IMR-90 (cell line): ENCODE measurements at regions not wholly inside any gene's neighbourhood (a gene's known extent, or its start where the extent isn't known, plus 50 kb on each side); places are given as distances from the start of the nearest gene placed in this dataset.

Experiments
- ATAC-seq: fragments of 200-7000 bp; cut with Tn5 transposase; 2 replicates; pipeline ENCODE4 v1.9.1; 2020; ENCODE audit warnings: low read depth, mild to moderate bottlenecking, moderate library complexity
- BruUV-seq: library from RNA; stranded (reverse); fragments of 400-500 nt; replicated peaks from 2 replicates; lab custom pipeline; 2021; lab: Mats Ljungman, UMichigan
- CTCF ChIA-PET: fragments of 300-600 bp; formaldehyde crosslinking; extraction: SDS; loops from one replicate; lab custom pipeline; 2021; ENCODE audit warnings: antibody characterized with exemption; lab: Yijun Ruan, JAX
- POLR2A ChIA-PET: fragments of 300-600 bp; sonication (Branson Sonifier 250); formaldehyde crosslinking; loops from one replicate; lab custom pipeline; 2022; ENCODE audit warnings: antibody characterized with exemption; ENCODE audit not compliant: unreplicated experiment; lab: Charles Lee
- DNase-seq: peaks from one replicate; pipeline ENCODE4 v3.0.0; 2013
- H2AFZ ChIP-seq: replicated peaks from 2 replicates; pipeline ENCODE3; 2013; ENCODE audit warnings: low read length, mild to moderate bottlenecking; ENCODE audit not compliant: poor library complexity
- H2AK5ac ChIP-seq: 2 replicates; pipeline ENCODE4 v1.6.1; 2013; ENCODE audit warnings: low read depth, low read length, inconsistent platforms
- H2AK9ac ChIP-seq: replicated peaks from 2 replicates; pipeline ENCODE3; 2013; ENCODE audit warnings: mild to moderate bottlenecking, low read depth, low read length, moderate library complexity; ENCODE audit not compliant: poor library complexity
- H2BK120ac ChIP-seq: 2 replicates; pipeline ENCODE4 v1.6.1; 2013; ENCODE audit warnings: low read depth, low read length, inconsistent platforms
- H2BK15ac ChIP-seq: 3 replicates; pipeline ENCODE4 v1.6.1; 2013; ENCODE audit warnings: low read depth, low read length, inconsistent platforms
- H2BK20ac ChIP-seq: 2 replicates; pipeline ENCODE4 v1.6.1; 2013; ENCODE audit warnings: low read depth, mild to moderate bottlenecking, inconsistent platforms, low read length, moderate library complexity
- H2BK5ac ChIP-seq: 2 replicates; pipeline ENCODE4 v1.6.1; 2013; ENCODE audit warnings: mild to moderate bottlenecking, low read depth, low read length, inconsistent platforms; ENCODE audit not compliant: poor library complexity, severe bottlenecking
- H3K14ac ChIP-seq: replicated peaks from 2 replicates; pipeline ENCODE4 v1.6.1; 2013; ENCODE audit warnings: low read depth, low read length, inconsistent platforms
- H3K18ac ChIP-seq: 2 replicates; pipeline ENCODE4 v1.6.1; 2013; ENCODE audit warnings: low read depth, low read length, control low read depth
- H3K23ac ChIP-seq: 2 replicates; pipeline ENCODE4 v1.6.1; 2013; ENCODE audit warnings: low read depth, low read length, inconsistent platforms
- H3K27ac ChIP-seq: 2 replicates; pipeline ENCODE4 v1.5.1; 2013; ENCODE audit warnings: mild to moderate bottlenecking, control low read depth, low read length; ENCODE audit not compliant: insufficient read depth
- H3K27me3 ChIP-seq: 2 replicates; pipeline ENCODE4 v1.6.1; 2013; ENCODE audit warnings: low read length; ENCODE audit not compliant: control insufficient read depth, insufficient read depth
- H3K36me3 ChIP-seq: 2 replicates; pipeline ENCODE4 v1.6.1; 2013; ENCODE audit warnings: low read length, mixed read lengths; ENCODE audit not compliant: control insufficient read depth, insufficient read depth
- H3K4ac ChIP-seq: 2 replicates; pipeline ENCODE4 v1.6.1; 2013; ENCODE audit warnings: low read depth, low read length, inconsistent platforms
- H3K4me1 ChIP-seq: 2 replicates; pipeline ENCODE4 v1.6.1; 2013; ENCODE audit warnings: low read length, mixed read lengths; ENCODE audit not compliant: control insufficient read depth, insufficient read depth
- H3K4me2 ChIP-seq: 2 replicates; pipeline ENCODE4 v1.6.1; 2013; ENCODE audit warnings: low read depth, mild to moderate bottlenecking, control low read depth, low read length, moderate library complexity
- H3K4me3 ChIP-seq: 2 replicates; pipeline ENCODE4 v1.5.1; 2013; ENCODE audit warnings: low read depth, mild to moderate bottlenecking, control low read depth, low read length, moderate library complexity; ENCODE audit not compliant: insufficient read depth
- H3K56ac ChIP-seq: 2 replicates; pipeline ENCODE4 v1.6.1; 2013; ENCODE audit warnings: low read length, inconsistent platforms; ENCODE audit not compliant: insufficient read depth; ENCODE audit errors: extremely low read depth
- H3K79me1 ChIP-seq, 2 experiments: 2 replicates each; pipeline ENCODE4 v1.6.1; 2013; ENCODE audit warnings: low read length in 2 of 2, inconsistent platforms in 1 of 2, low read depth in 1 of 2
- H3K9ac ChIP-seq: 2 replicates; pipeline ENCODE4 v1.6.1; 2013; ENCODE audit warnings: low read depth, low read length, control low read depth
- H3K9me1 ChIP-seq: 2 replicates; pipeline ENCODE4 v1.6.1; 2013; ENCODE audit warnings: low read length, inconsistent platforms; ENCODE audit not compliant: insufficient read depth
- H3K9me3 ChIP-seq: 2 replicates; pipeline ENCODE4 v1.6.1; 2013; ENCODE audit warnings: low read length; ENCODE audit not compliant: control insufficient read depth, insufficient read depth
- H4K20me1 ChIP-seq: 2 replicates; pipeline ENCODE4 v1.6.1; 2013; ENCODE audit warnings: low read length, inconsistent platforms; ENCODE audit not compliant: insufficient read depth
- H4K5ac ChIP-seq: 2 replicates; pipeline ENCODE4 v1.6.1; 2013; ENCODE audit warnings: mild to moderate bottlenecking, low read depth, low read length, control low read depth
- H4K8ac ChIP-seq, 2 experiments: 2 replicates each; pipeline ENCODE4 v1.6.1; 2013; ENCODE audit warnings: low read depth in 2 of 2, low read length in 2 of 2, control low read depth in 1 of 2, inconsistent platforms in 1 of 2
- H4K91ac ChIP-seq: 2 replicates; pipeline ENCODE4 v1.6.1; 2013; ENCODE audit warnings: low read depth, low read length, inconsistent platforms; ENCODE audit not compliant: insufficient read depth
- CEBPB ChIP-seq: IDR thresholded peaks from 2 replicates; pipeline ENCODE4 v1.6.1; 2012; ENCODE audit warnings: low read depth, low read length, improper control_type of control experiment
- FOS ChIP-seq: fragments of 150-350 bp; IDR thresholded peaks from 2 replicates; pipeline ENCODE4 v1.6.1; 2016; ENCODE audit warnings: low read depth, low read length
- MAFK ChIP-seq: IDR thresholded peaks from 2 replicates; pipeline ENCODE4 v1.6.1; 2012; ENCODE audit warnings: low read depth, low read length, improper control_type of control experiment
- MAZ ChIP-seq: IDR thresholded peaks from 2 replicates; pipeline ENCODE4 v1.6.1; 2012; ENCODE audit warnings: low read depth, mild to moderate bottlenecking, low read length, improper control_type of control experiment, moderate library complexity, borderline replicate concordance
- dilution Hi-C: fragments of 300-500 bp; cut with HindIII; formaldehyde crosslinking; loops from one replicate; pipeline ENCODE4 v1.14.3; 2018; ENCODE audit warnings: low sequenced_read_pairs; ENCODE audit not compliant: unreplicated experiment
- in situ Hi-C: fragments of 300-500 bp; cut with MboI; formaldehyde crosslinking; loops from 3 replicates; pipeline ENCODE4 v1.14.3; 2019; ENCODE audit warnings: low sequenced_read_pairs, inconsistent platforms, mixed read lengths
- intact Hi-C: fragments of 100-400 bp; cut with micrococcal nuclease; formaldehyde crosslinking; loops from 2 replicates; pipeline ENCODE4 v1.10.0; 2022
- TF ChIP-seq, protein P1 (sequence below): conservative IDR thresholded peaks from 2 replicates; pipeline ENCODE4 v1.5.1; 2012; ENCODE audit warnings: mild to moderate bottlenecking, low read depth, low read length, improper control_type of control experiment

DNA sequence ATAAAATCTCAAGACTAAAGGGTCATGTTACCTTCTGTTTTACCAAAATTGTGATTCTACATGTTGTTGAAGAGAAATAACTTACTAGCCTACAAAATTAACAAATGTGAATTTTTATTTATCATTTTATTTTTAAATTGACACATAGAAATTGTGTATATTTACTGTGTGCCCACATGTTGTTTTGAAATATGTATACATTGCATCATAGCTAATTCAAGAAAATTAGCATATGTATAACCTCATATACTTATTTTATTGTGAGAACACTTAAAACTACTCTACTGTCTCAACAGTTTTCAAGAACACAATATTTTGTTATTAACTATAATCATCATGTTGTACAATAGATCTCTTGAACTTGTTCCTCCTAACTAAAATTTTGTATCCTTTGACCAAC is 177.8 kb downstream of the EPM2A start:
- H2BK20ac ChIP-seq: no peak overlapping the region
- H2BK5ac ChIP-seq: no peak overlapping the region
- no peak overlapping the region for H2BK15ac ChIP-seq
- no peaks in the 10 kb centered on the region for H3K79me1 ChIP-seq
- H2AK5ac ChIP-seq: no peak overlapping the region
- no TSS peak for BruUV-seq
- H2AFZ ChIP-seq: no peak overlapping the region
- DNase-seq: no peak
- in situ Hi-C loops (no loop called here), dilution Hi-C loops (no loop called here), intact Hi-C loops (loop anchor here (10.0 kb wide), 1 partner anchor 323 kb away; no protein-coding TSS in a partner anchor)
- H3K4ac ChIP-seq: no peak overlapping the region
- H3K9me1 ChIP-seq: no peaks in the 10 kb centered on the region
- no peak overlapping the region for H4K5ac ChIP-seq
- POLR2A ChIA-PET: no interaction called here
- H3K27me3 ChIP-seq: no peaks in the 10 kb centered on the region
- CTCF ChIA-PET: no interaction called here
- no peaks in the 10 kb centered on the region for H3K9me3 ChIP-seq
- no peak overlapping the region for H3K56ac ChIP-seq
- no peak overlapping the region for H3K9ac ChIP-seq
- no peak overlapping the region for H3K18ac ChIP-seq
- H4K20me1 ChIP-seq: no peaks in the 10 kb centered on the region
- TF ChIP-seq MAFK: no peak
- TF ChIP-seq CEBPB: 0 out of 2 replicates have a peak, but pooled peaks have one; percentile 1
- no peak for TF ChIP-seq FOS
- TF ChIP-seq, protein P1, sequence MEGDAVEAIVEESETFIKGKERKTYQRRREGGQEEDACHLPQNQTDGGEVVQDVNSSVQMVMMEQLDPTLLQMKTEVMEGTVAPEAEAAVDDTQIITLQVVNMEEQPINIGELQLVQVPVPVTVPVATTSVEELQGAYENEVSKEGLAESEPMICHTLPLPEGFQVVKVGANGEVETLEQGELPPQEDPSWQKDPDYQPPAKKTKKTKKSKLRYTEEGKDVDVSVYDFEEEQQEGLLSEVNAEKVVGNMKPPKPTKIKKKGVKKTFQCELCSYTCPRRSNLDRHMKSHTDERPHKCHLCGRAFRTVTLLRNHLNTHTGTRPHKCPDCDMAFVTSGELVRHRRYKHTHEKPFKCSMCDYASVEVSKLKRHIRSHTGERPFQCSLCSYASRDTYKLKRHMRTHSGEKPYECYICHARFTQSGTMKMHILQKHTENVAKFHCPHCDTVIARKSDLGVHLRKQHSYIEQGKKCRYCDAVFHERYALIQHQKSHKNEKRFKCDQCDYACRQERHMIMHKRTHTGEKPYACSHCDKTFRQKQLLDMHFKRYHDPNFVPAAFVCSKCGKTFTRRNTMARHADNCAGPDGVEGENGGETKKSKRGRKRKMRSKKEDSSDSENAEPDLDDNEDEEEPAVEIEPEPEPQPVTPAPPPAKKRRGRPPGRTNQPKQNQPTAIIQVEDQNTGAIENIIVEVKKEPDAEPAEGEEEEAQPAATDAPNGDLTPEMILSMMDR: no peak
- TF ChIP-seq MAZ: no peak
- H4K8ac ChIP-seq: no peak overlapping the region
- no peaks in the 10 kb centered on the region for H3K36me3 ChIP-seq
- no peak overlapping the region for H2BK120ac ChIP-seq
- no peak overlapping the region for H3K4me2 ChIP-seq
- H3K4me1 ChIP-seq: no peaks in the 10 kb centered on the region
- H3K23ac ChIP-seq: no peak overlapping the region
- ATAC-seq: no peak
- H3K4me3 ChIP-seq: no peak overlapping the region
- H4K91ac ChIP-seq: no peak overlapping the region
- no peak overlapping the region for H2AK9ac ChIP-seq
- no peak overlapping the region for H3K14ac ChIP-seq
- H3K27ac ChIP-seq: no peak overlapping the region
